Fibroblast of pulmonary artery (primary cell): ENCODE measurements at regions not wholly inside any gene's neighbourhood (a gene's known extent, or its start where the extent isn't known, plus 50 kb on each side); places are given as distances from the start of the nearest gene placed in this dataset.

Experiments
- DNase-seq: peaks from one replicate; pipeline ENCODE4 v3.0.0-alpha.2; 2010; ENCODE audit warnings: low read depth
- H3K4me3 ChIP-seq: replicated peaks from 2 replicates; pipeline ENCODE4 v1.5.1; 2011; ENCODE audit warnings: low read depth, mild to moderate bottlenecking, control low read depth, low read length, moderate library complexity
- CTCF ChIP-seq: IDR thresholded peaks from 2 replicates; pipeline ENCODE4 v1.5.1; 2011; ENCODE audit warnings: mild to moderate bottlenecking, control low read depth, low read length, inconsistent platforms; ENCODE audit errors: missing control alignments

GRCh38 chr10:65346466-65346865, 1579.4 kb upstream of the LRRTM3 start:
- no peak overlapping the region for H3K4me3 ChIP-seq
- TF ChIP-seq CTCF, result no peak
- DNase-seq, result no peak

GRCh38 chr10:65348637-65349036, 1577.2 kb upstream of the LRRTM3 start:
- DNase-seq, result no peak
- H3K4me3 ChIP-seq, result no peak overlapping the region
- no peak for TF ChIP-seq CTCF

- no peak for DNase-seq
- H3K4me3 ChIP-seq, result no peak overlapping the region
- no peak for TF ChIP-seq CTCF
Measured at GRCh38 chr10:65350611-65351010, 1575.2 kb upstream of the LRRTM3 start.

GRCh38 chr10:65355141-65355680, 1570.6 kb upstream of the LRRTM3 start:
- no peak for TF ChIP-seq CTCF
- H3K4me3 ChIP-seq, result no peak overlapping the region
- no peak for DNase-seq

- TF ChIP-seq CTCF, result peak; percentile 57
- no peak overlapping the region for H3K4me3 ChIP-seq
- peak; percentile 36 for DNase-seq
Measured at GRCh38 chr10:65358565-65358964, 1567.3 kb upstream of the LRRTM3 start.

GRCh38 chr10:65360497-65360896, 1565.3 kb upstream of the LRRTM3 start:
- no peak for DNase-seq
- no peak overlapping the region for H3K4me3 ChIP-seq
- no peak for TF ChIP-seq CTCF

GRCh38 chr10:65365878-65366277, 1560.0 kb upstream of the LRRTM3 start:
- no peak overlapping the region for H3K4me3 ChIP-seq
- DNase-seq, result no peak
- no peak for TF ChIP-seq CTCF
